ENCODE measurements at regions not wholly inside any gene's neighbourhood (a gene's known extent, or its start where the extent isn't known, plus 50 kb on each side); places are given as distances from the start of the nearest gene placed in this dataset.
A peak's percentile ranks its signal among the peaks of the same experiment; 100 is the strongest.

- Histone ChIP-seq H3K27ac (replicated peaks in 1 of 4) (no peak overlapping the region), H3K27me3 (no peaks in the 10 kb centered on the region), H3K36me3 (no peaks in the 10 kb centered on the region), H3K9me3 (no peaks in the 10 kb centered on the region), H3K4me1 (no peaks in the 10 kb centered on the region), H3K4me3 (no peak overlapping the region)
- intact Hi-C loops (cut with DNase I) = no loop called here
- WGBS = 61% methylated on average over 2 of the region's 2 CpGs
- TF ChIP-seq POLR2A (IDR thresholded peaks at IDR 0.05; ENCODE audit: low read depth) (no peak), EP300 (IDR thresholded peaks at IDR 0.05) (no peak), CTCF (IDR thresholded peaks at IDR 0.05) (no peak), POLR2AphosphoS5 (IDR thresholded peaks at IDR 0.05) (no peak)
- DNase-seq (ENCODE audit: extremely low spot score) = no peak
Measured at GRCh38 chr20:12223057-12223456, 305.4 kb downstream of the BTBD3 start.

GRCh38 chr20:12225898-12226297 lies 308.2 kb downstream of the BTBD3 start:
- intact Hi-C loops (cut with DNase I) = no loop called here
- 97% methylated on average over 1 of the region's 1 CpG for WGBS

GRCh38 chr20:12229891-12230290 lies 312.2 kb downstream of the BTBD3 start:
- H3K9me3 ChIP-seq = no peaks in the 10 kb centered on the region
- H3K27ac ChIP-seq (replicated peaks in 1 of 4) = no peak overlapping the region
- intact Hi-C loops (cut with DNase I) = no loop called here
- DNase-seq (ENCODE audit: extremely low spot score) = peak; percentile 8
- TF ChIP-seq CTCF (IDR thresholded peaks at IDR 0.05) (no peak), POLR2AphosphoS5 (IDR thresholded peaks at IDR 0.05) (no peak), EP300 (IDR thresholded peaks at IDR 0.05) (no peak), POLR2A (IDR thresholded peaks at IDR 0.05; ENCODE audit: low read depth) (no peak)
- H3K4me3 ChIP-seq = no peak overlapping the region
- no peaks in the 10 kb centered on the region for H3K36me3 ChIP-seq
- H3K27me3 ChIP-seq = no peaks in the 10 kb centered on the region
- no peaks in the 10 kb centered on the region for H3K4me1 ChIP-seq

More at GRCh38 chr20:12225898-12226297, 308.2 kb downstream of the BTBD3 start:
- Histone ChIP-seq H3K4me3 (no peak overlapping the region), H3K36me3 (no peaks in the 10 kb centered on the region), H3K27me3 (no peaks in the 10 kb centered on the region), H3K4me1 (no peaks in the 10 kb centered on the region), H3K9me3 (no peaks in the 10 kb centered on the region), H3K27ac (replicated peaks in 1 of 4) (no peak overlapping the region)
- no peak for DNase-seq (ENCODE audit: extremely low spot score)
- no peak for TF ChIP-seq CTCF (IDR thresholded peaks at IDR 0.05)
- TF ChIP-seq POLR2A (IDR thresholded peaks at IDR 0.05; ENCODE audit: low read depth) = no peak
- no peak for TF ChIP-seq POLR2AphosphoS5 (IDR thresholded peaks at IDR 0.05)
- no peak for TF ChIP-seq EP300 (IDR thresholded peaks at IDR 0.05)

GRCh38 chr20:12237772-12238171 lies 320.1 kb downstream of the BTBD3 start:
- 81% methylated on average over 6 of the region's 6 CpGs for WGBS
- no peak overlapping the region for H3K27ac ChIP-seq (replicated peaks in 1 of 4)
- intact Hi-C loops (cut with DNase I) = no loop called here

More at GRCh38 chr20:12237772-12238171, 320.1 kb downstream of the BTBD3 start:
- DNase-seq (ENCODE audit: extremely low spot score) = no peak
- H3K9me3 ChIP-seq = no peaks in the 10 kb centered on the region
- no peaks in the 10 kb centered on the region for H3K27me3 ChIP-seq
- H3K4me3 ChIP-seq = peak overlapping the region in 1 of 4 donors; percentile 5
- no peaks in the 10 kb centered on the region for H3K36me3 ChIP-seq
- TF ChIP-seq POLR2AphosphoS5 (IDR thresholded peaks at IDR 0.05) (no peak), POLR2A (IDR thresholded peaks at IDR 0.05; ENCODE audit: low read depth) (no peak), CTCF (IDR thresholded peaks at IDR 0.05) (no peak), EP300 (IDR thresholded peaks at IDR 0.05) (no peak)
- H3K4me1 ChIP-seq = no peaks in the 10 kb centered on the region
